ENCODE measurements at regions not wholly inside any gene's neighbourhood (a gene's known extent, or its start where the extent isn't known, plus 50 kb on each side); places are given as distances from the start of the nearest gene placed in this dataset.

DNA sequence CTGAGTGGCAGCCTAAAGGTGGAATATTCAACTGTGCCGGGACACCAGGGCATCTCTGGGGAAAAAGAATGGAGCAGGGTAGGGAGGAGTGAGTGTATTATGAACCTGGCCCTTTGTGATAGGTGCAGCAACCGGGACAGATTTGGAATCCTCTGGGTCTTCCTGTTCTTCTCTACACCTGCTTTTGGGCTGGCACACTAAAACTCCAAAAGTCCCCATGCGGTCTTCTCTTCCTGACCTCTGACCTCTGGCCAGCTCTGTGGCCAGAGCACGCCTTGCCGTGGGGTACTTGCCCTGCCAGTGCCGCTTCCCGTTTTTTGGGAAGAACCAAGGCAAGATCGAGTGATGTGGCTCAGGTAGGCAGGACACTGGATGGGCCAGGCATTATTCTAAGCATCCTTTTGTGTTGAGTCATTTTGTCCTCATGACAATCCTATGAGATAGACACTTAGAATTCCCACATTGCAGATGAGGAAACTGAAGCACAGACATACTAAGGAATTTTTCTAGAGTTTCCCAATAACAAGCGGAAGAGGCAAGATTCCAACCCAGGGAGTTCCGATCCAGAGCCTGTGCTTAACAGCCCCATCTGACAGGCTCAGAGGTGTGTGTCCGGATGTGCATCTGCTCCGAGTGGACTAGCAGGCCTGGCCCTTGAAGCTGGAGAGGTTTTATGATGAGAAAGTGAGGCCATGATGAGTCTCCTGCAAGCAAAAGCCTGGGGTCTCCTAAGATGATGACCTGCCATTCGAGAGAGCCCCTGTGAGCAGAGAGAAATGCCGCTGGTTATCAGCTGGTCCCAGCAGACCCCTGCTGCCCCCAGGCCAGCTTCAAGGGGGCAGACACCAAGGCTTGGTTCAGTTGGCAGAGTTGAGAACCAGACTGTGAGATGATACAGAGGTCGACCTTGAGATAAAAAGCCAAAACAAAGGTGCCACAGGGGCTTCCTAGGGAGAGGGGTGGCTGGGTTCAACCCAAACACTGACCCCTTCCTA, 67.9 kb upstream of the ESRRB start:
- DNase-seq: no peak

- no peak for DNase-seq
Observed at GRCh38 chr14:76309572-76310162, 66.3 kb upstream of the ESRRB start.

GRCh38 chr14:76311079-76311758, 64.7 kb upstream of the ESRRB start:
- DNase-seq: no peak

- DNase-seq: no peak
Observed at GRCh38 chr14:76312821-76313220, 63.1 kb upstream of the ESRRB start.

DNA sequence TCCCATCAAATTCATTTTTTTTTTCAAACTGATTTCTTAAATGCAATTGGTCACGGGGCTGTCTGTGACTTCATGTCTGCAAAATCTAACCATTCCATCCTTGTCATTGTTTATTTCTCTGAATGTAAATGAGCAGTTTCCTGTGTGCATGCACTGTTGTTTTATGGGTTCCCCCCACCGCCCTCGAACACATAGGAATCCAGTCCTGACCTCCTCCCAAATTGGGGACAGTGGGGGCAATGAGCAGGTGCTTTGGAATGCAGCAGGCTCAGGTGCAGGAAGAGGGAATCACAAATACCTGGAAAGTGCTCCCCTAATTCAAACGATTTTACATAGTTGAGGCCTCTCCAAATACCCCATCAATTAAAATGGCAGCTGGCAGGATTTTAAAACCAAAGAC, 62.6 kb upstream of the ESRRB start:
- DNase-seq: no peak

DNA sequence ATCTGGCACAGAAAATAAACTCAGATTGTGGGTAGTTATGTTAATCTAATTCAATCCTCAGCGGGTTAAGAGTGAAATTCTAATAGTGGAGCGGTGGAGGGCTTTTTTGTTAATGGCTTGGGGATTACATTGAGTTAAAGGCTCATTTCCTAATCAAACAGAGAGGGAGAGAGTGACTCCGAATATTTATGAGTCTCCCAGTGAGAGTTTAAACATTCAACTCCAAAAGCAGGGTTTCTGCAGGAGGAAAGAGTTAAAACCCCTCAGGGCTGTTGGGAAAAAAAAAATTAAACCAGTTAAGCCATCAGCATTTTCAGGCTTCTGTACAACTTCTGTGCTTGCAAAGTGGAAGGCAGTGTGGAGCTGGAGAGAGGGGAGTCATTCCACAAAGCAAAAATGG, 62.1 kb upstream of the ESRRB start:
- DNase-seq: no peak

- no peak for DNase-seq
Observed at GRCh38 chr14:76314521-76315034, 61.4 kb upstream of the ESRRB start.

DNA sequence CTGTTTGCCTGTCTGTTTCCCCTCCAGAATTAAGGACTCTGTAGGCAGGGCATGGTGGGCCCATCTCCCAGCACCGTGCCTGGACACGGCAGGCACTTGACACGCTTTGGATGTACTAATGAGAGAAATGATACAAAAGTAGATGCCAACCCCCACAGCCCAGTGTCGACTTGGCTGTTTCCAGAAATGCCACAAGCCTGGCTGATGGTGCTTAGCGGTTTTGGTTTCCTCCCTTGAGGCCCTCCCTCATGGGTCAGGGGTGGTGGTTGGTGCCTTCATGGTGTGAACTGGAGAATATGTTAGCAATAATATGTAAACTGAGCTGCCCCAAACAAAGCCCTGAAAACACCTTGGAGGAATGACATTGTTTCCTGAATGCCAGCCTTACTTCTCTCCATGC, 55.5 kb upstream of the ESRRB start:
- DNase-seq: no peak

- DNase-seq: no peak
Observed at GRCh38 chr14:76320975-76321374, 55.0 kb upstream of the ESRRB start.

- no peak for DNase-seq
Observed at GRCh38 chr14:76322594-76323220, 53.2 kb upstream of the ESRRB start.

GRCh38 chr14:76323331-76324050, 52.4 kb upstream of the ESRRB start:
- DNase-seq: no peak

- DNase-seq: no peak
Observed at GRCh38 chr14:76324133-76324532, 51.8 kb upstream of the ESRRB start.
